ENCODE measurements at regions not wholly inside any gene's neighbourhood (a gene's known extent, or its start where the extent isn't known, plus 50 kb on each side); places are given as distances from the start of the nearest gene placed in this dataset.

- no peak for TF ChIP-seq POLR2AphosphoS5 (IDR thresholded peaks at IDR 0.05)
- TF ChIP-seq POLR2A (IDR thresholded peaks at IDR 0.05): no peak
- TF ChIP-seq, protein P1, sequence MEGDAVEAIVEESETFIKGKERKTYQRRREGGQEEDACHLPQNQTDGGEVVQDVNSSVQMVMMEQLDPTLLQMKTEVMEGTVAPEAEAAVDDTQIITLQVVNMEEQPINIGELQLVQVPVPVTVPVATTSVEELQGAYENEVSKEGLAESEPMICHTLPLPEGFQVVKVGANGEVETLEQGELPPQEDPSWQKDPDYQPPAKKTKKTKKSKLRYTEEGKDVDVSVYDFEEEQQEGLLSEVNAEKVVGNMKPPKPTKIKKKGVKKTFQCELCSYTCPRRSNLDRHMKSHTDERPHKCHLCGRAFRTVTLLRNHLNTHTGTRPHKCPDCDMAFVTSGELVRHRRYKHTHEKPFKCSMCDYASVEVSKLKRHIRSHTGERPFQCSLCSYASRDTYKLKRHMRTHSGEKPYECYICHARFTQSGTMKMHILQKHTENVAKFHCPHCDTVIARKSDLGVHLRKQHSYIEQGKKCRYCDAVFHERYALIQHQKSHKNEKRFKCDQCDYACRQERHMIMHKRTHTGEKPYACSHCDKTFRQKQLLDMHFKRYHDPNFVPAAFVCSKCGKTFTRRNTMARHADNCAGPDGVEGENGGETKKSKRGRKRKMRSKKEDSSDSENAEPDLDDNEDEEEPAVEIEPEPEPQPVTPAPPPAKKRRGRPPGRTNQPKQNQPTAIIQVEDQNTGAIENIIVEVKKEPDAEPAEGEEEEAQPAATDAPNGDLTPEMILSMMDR (IDR thresholded peaks at IDR 0.05 in 8 of 11, conservative IDR thresholded peaks at IDR 0.05 in 3 of 11): no peak
- H3K27ac ChIP-seq: no peak overlapping the region
- no peak overlapping the region for H3K4me3 ChIP-seq
- intact Hi-C loops (cut with DNase I; ENCODE audit: low total_unique reads): no loop called here
- no peaks in the 10 kb centered on the region for H3K36me3 ChIP-seq
- no peaks in the 10 kb centered on the region for H3K9me3 ChIP-seq
- no peaks in the 10 kb centered on the region for H3K4me1 ChIP-seq
- no peak for DNase-seq
- H3K27me3 ChIP-seq (replicated peaks in 1 of 7): no peaks in the 10 kb centered on the region
- WGBS, 5 donors: 62 to 82% (median 68%) methylated on average over 3 of the region's 3 CpGs
Measured at GRCh38 chr2:192354512-192355244, 159.9 kb upstream of the TMEFF2 start.

DNA sequence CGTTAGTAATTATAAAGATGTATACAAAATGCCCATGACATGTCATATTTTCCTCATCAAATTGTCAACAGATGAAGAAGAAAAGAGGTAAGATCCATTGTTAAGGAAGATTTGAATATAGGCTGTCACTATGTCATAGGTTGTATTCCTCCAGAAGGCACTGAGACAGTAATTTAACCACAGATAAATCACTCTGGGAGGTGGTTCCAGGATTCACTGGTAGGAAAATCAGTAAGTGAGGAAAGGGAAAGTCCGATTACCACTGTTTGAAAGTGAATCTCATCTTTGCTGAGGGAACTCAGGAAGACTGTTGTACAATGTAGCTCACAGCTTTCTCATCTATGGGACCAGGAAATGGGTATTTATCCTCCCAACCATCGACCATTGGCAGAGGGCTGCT lies 152.8 kb upstream of the TMEFF2 start:
- Histone ChIP-seq H3K27me3 (replicated peaks in 1 of 7) (no peaks in the 10 kb centered on the region), H3K4me3 (no peak overlapping the region), H3K9me3 (peaks cover 0 to 11% (median 0%) of the 10 kb centered on the region in 8 donors), H3K4me1 (no peaks in the 10 kb centered on the region), H3K27ac (no peak overlapping the region), H3K36me3 (no peaks in the 10 kb centered on the region)
- intact Hi-C loops (cut with DNase I; ENCODE audit: low total_unique reads): no loop called here
- WGBS, 5 donors: 65 to 77% (median 70%) methylated on average over 3 of the region's 3 CpGs
- no peak for DNase-seq
- TF ChIP-seq, protein P1 (IDR thresholded peaks at IDR 0.05 in 8 of 11, conservative IDR thresholded peaks at IDR 0.05 in 3 of 11): no peak
- TF ChIP-seq POLR2AphosphoS5 (IDR thresholded peaks at IDR 0.05) (no peak), POLR2A (IDR thresholded peaks at IDR 0.05) (no peak)

DNA sequence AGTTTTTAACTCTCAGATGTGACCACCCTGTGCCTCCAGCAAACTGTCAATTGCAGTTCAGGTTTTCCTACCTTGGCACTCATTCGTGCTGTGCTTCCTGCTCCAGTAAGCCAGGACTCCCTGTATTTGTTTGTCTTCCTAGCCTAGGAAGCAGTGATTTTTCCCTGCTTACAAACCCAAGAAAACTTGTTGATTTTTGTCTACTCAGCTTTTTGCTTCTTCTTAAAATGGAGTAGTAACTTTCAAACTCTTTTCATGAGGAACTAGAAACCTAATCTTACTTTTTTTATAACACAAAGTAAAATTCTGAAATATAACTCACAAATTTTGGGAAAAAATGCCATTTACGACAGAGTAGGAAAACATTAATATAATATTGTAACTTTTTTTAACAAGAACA lies 150.6 kb upstream of the TMEFF2 start:
- Histone ChIP-seq H3K9me3 (peaks cover 0 to 11% (median 0%) of the 10 kb centered on the region in 8 donors), H3K4me1 (no peaks in the 10 kb centered on the region), H3K4me3 (no peak overlapping the region), H3K27me3 (replicated peaks in 1 of 7) (no peaks in the 10 kb centered on the region), H3K36me3 (no peaks in the 10 kb centered on the region), H3K27ac (no peak overlapping the region)
- WGBS, 5 donors: 67 to 88% (median 76%) methylated on average over 2 of the region's 2 CpGs
- TF ChIP-seq POLR2A (IDR thresholded peaks at IDR 0.05) (no peak), POLR2AphosphoS5 (IDR thresholded peaks at IDR 0.05) (no peak)
- TF ChIP-seq, protein P1 (IDR thresholded peaks at IDR 0.05 in 8 of 11, conservative IDR thresholded peaks at IDR 0.05 in 3 of 11): no peak
- DNase-seq: no peak
- intact Hi-C loops (cut with DNase I; ENCODE audit: low total_unique reads): no loop called here

- no peak overlapping the region for H3K27ac ChIP-seq
- H3K9me3 ChIP-seq: no peaks in the 10 kb centered on the region
- DNase-seq: no peak
- intact Hi-C loops (cut with DNase I; ENCODE audit: low total_unique reads): no loop called here
- H3K36me3 ChIP-seq: no peaks in the 10 kb centered on the region
- H3K4me3 ChIP-seq: no peak overlapping the region
- WGBS, 5 donors: 87 to 95% (median 91%) methylated on average over 6 of the region's 6 CpGs
- TF ChIP-seq, protein P1 (IDR thresholded peaks at IDR 0.05 in 8 of 11, conservative IDR thresholded peaks at IDR 0.05 in 3 of 11): no peak
- TF ChIP-seq POLR2AphosphoS5 (IDR thresholded peaks at IDR 0.05) (no peak), POLR2A (IDR thresholded peaks at IDR 0.05) (no peak)
- no peaks in the 10 kb centered on the region for H3K27me3 ChIP-seq (replicated peaks in 1 of 7)
- no peaks in the 10 kb centered on the region for H3K4me1 ChIP-seq
Measured at GRCh38 chr2:192333642-192334041, 138.9 kb upstream of the TMEFF2 start.

Measured in spleen (tissue), 11 donors.